ENCODE measurements at regions not wholly inside any gene's neighbourhood (a gene's known extent, or its start where the extent isn't known, plus 50 kb on each side); places are given as distances from the start of the nearest gene placed in this dataset.
"Not testable (repeated sequence)": the region's sequence is repeated elsewhere in the genome, so short reads cannot be mapped to it uniquely, and the experiment has no call there.

- DNase-seq, result no peak
- H3K4me3 ChIP-seq, result no peak overlapping the region
- no peaks in the 10 kb centered on the region for H3K36me3 ChIP-seq
- no peaks in the 10 kb centered on the region for H3K27me3 ChIP-seq
- no peaks in the 10 kb centered on the region for H3K9me3 ChIP-seq
Observed at GRCh38 chrX:101823236-101823635, 108.6 kb downstream of the ZMAT1 start.

GRCh38 chrX:101817739-101818138 lies 114.1 kb downstream of the ZMAT1 start:
- H3K36me3 ChIP-seq, DNase-seq, H3K9me3 ChIP-seq, H3K27me3 ChIP-seq, H3K4me3 ChIP-seq: not testable (repeated sequence)

GRCh38 chrX:101813200-101813599 lies 118.6 kb downstream of the ZMAT1 start:
- Histone ChIP-seq H3K27me3 (no peaks in the 10 kb centered on the region), H3K4me3 (no peak overlapping the region), H3K36me3 (no peaks in the 10 kb centered on the region), H3K9me3 (no peaks in the 10 kb centered on the region)
- DNase-seq, result no peak

GRCh38 chrX:101803451-101803850 lies 128.4 kb downstream of the ZMAT1 start:
- DNase-seq, result no peak
- no peak overlapping the region for H3K4me3 ChIP-seq
- H3K36me3 ChIP-seq, result no peaks in the 10 kb centered on the region
- no peaks in the 10 kb centered on the region for H3K27me3 ChIP-seq
- H3K9me3 ChIP-seq, result no peaks in the 10 kb centered on the region

GRCh38 chrX:101799387-101799786 lies 132.4 kb downstream of the ZMAT1 start:
- Histone ChIP-seq H3K27me3 (no peaks in the 10 kb centered on the region), H3K4me3 (0 out of 2 replicates have a peak overlapping the region, but pooled peaks have one; percentile 5), H3K9me3 (no peaks in the 10 kb centered on the region), H3K36me3 (no peaks in the 10 kb centered on the region)
- peak; percentile 67 for DNase-seq

- Histone ChIP-seq H3K36me3 (no peaks in the 10 kb centered on the region), H3K4me3 (no peak overlapping the region), H3K27me3 (no peaks in the 10 kb centered on the region), H3K9me3 (no peaks in the 10 kb centered on the region)
- DNase-seq, result no peak
Observed at GRCh38 chrX:101787934-101788333, 128.3 kb upstream of the ARMCX2 start.

- no peaks in the 10 kb centered on the region for H3K27me3 ChIP-seq
- no peaks in the 10 kb centered on the region for H3K36me3 ChIP-seq
- H3K9me3 ChIP-seq, result no peaks in the 10 kb centered on the region
- no peak for DNase-seq
- no peak overlapping the region for H3K4me3 ChIP-seq
Observed at GRCh38 chrX:101785142-101785541, 125.5 kb upstream of the ARMCX2 start.

- H3K27me3 ChIP-seq, DNase-seq, H3K36me3 ChIP-seq, H3K9me3 ChIP-seq, H3K4me3 ChIP-seq: not testable (repeated sequence)
Observed at GRCh38 chrX:101780421-101780820, 120.8 kb upstream of the ARMCX2 start.

GRCh38 chrX:101774340-101774739 lies 114.7 kb upstream of the ARMCX2 start:
- Histone ChIP-seq H3K9me3 (no peaks in the 10 kb centered on the region), H3K27me3 (no peaks in the 10 kb centered on the region), H3K36me3 (no peaks in the 10 kb centered on the region), H3K4me3 (no peak overlapping the region)
- DNase-seq, result no peak

GRCh38 chrX:101764538-101764937 lies 104.9 kb upstream of the ARMCX2 start:
- H3K27me3 ChIP-seq, result no peaks in the 10 kb centered on the region
- DNase-seq, result no peak
- H3K4me3 ChIP-seq, result no peak overlapping the region
- no peaks in the 10 kb centered on the region for H3K36me3 ChIP-seq
- H3K9me3 ChIP-seq, result no peaks in the 10 kb centered on the region

GRCh38 chrX:101759000-101759399 lies 99.3 kb upstream of the ARMCX2 start:
- Histone ChIP-seq H3K9me3 (no peaks in the 10 kb centered on the region), H3K27me3 (no peaks in the 10 kb centered on the region), H3K4me3 (no peak overlapping the region), H3K36me3 (no peaks in the 10 kb centered on the region)
- peak; percentile 4 for DNase-seq

- no peak for DNase-seq
- Histone ChIP-seq H3K36me3 (no peaks in the 10 kb centered on the region), H3K9me3 (no peaks in the 10 kb centered on the region), H3K27me3 (no peaks in the 10 kb centered on the region), H3K4me3 (no peak overlapping the region)
Observed at GRCh38 chrX:101750744-101751143, 91.1 kb upstream of the ARMCX2 start.

- no peaks in the 10 kb centered on the region for H3K27me3 ChIP-seq
- no peak for DNase-seq
- no peaks in the 10 kb centered on the region for H3K9me3 ChIP-seq
Observed at GRCh38 chrX:101749436-101749835, 89.8 kb upstream of the ARMCX2 start.

GRCh38 chrX:101745046-101745445 lies 85.4 kb upstream of the ARMCX2 start:
- Histone ChIP-seq H3K9me3 (no peaks in the 10 kb centered on the region), H3K4me3 (no peak overlapping the region), H3K27me3 (no peaks in the 10 kb centered on the region), H3K36me3 (no peaks in the 10 kb centered on the region)
- no peak for DNase-seq

More at GRCh38 chrX:101749436-101749835, 89.8 kb upstream of the ARMCX2 start:
- Histone ChIP-seq H3K4me3 (no peak overlapping the region), H3K36me3 (no peaks in the 10 kb centered on the region)

GRCh38 chrX:101744085-101744484 lies 84.4 kb upstream of the ARMCX2 start:
- Histone ChIP-seq H3K9me3 (no peaks in the 10 kb centered on the region), H3K27me3 (no peaks in the 10 kb centered on the region), H3K4me3 (no peak overlapping the region), H3K36me3 (no peaks in the 10 kb centered on the region)
- DNase-seq, result no peak

GRCh38 chrX:101740642-101741041 lies 81.0 kb upstream of the ARMCX2 start:
- no peaks in the 10 kb centered on the region for H3K36me3 ChIP-seq
- no peak for DNase-seq
- no peaks in the 10 kb centered on the region for H3K27me3 ChIP-seq
- H3K4me3 ChIP-seq, result no peak overlapping the region
- H3K9me3 ChIP-seq, result no peaks in the 10 kb centered on the region

GRCh38 chrX:101738867-101739266 lies 79.2 kb upstream of the ARMCX2 start:
- not testable (repeated sequence) for DNase-seq, H3K9me3 ChIP-seq, H3K4me3 ChIP-seq, H3K27me3 ChIP-seq, H3K36me3 ChIP-seq

- not testable (repeated sequence) for H3K4me3 ChIP-seq, H3K27me3 ChIP-seq, DNase-seq, H3K36me3 ChIP-seq, H3K9me3 ChIP-seq
Observed at GRCh38 chrX:101738411-101738810, 78.8 kb upstream of the ARMCX2 start.

- no peaks in the 10 kb centered on the region for H3K27me3 ChIP-seq
- no peaks in the 10 kb centered on the region for H3K36me3 ChIP-seq
- DNase-seq, result no peak
- no peak overlapping the region for H3K4me3 ChIP-seq
- no peaks in the 10 kb centered on the region for H3K9me3 ChIP-seq
Observed at GRCh38 chrX:101736651-101737050, 77.0 kb upstream of the ARMCX2 start.

All from MG63 (cell line).